ENCODE measurements at regions not wholly inside any gene's neighbourhood (a gene's known extent, or its start where the extent isn't known, plus 50 kb on each side); places are given as distances from the start of the nearest gene placed in this dataset.

GRCh38 chr6:142700032-142700431 lies 244.9 kb downstream of the HIVEP2 start:
- H3K27ac ChIP-seq: no peak overlapping the region
- no peak overlapping the region for H3K4me3 ChIP-seq

- Histone ChIP-seq H3K27ac (no peak overlapping the region), H3K4me3 (no peak overlapping the region)
Observed at GRCh38 chr6:142700671-142701312, 244.2 kb downstream of the HIVEP2 start.
